Heart left ventricle (tissue), 16 donors: ENCODE measurements at regions not wholly inside any gene's neighbourhood (a gene's known extent, or its start where the extent isn't known, plus 50 kb on each side); places are given as distances from the start of the nearest gene placed in this dataset.

Experiments
- ATAC-seq, 4 donors: fragments of 200-7000 bp; cut with Tn5 transposase; one replicate each; pipeline ENCODE4 v1.9.1; 2020 to 2022; ENCODE audit warnings: moderate library complexity in 4 of 4, mild to moderate bottlenecking in 3 of 4, moderate number of reproducible peaks in 1 of 4
- DNase-seq, 5 donors: peaks; one replicate each; pipeline ENCODE4 v3.0.0-alpha.2; 2020
- H3K27ac ChIP-seq, 12 donors: fragments of 200-600 bp; sonication (generic) in 4 of 12; one replicate each; pipeline versions ENCODE4 v1.5.0 to v1.8.0; 2016 to 2022; ENCODE audit warnings: mild to moderate bottlenecking in 2 of 12
- H3K27me3 ChIP-seq, 9 donors: fragments of 200-600 bp; sonication (generic) in 2 of 9; one replicate each; pipeline versions ENCODE4 v1.5.1 to v1.8.0; 2016 to 2022; ENCODE audit warnings: mild to moderate bottlenecking in 3 of 9
- H3K36me3 ChIP-seq, 9 donors: fragments of 200-600 bp; sonication (generic) in 2 of 9; one replicate each; pipeline versions ENCODE4 v1.5.0 to v1.8.0; 2018 to 2022; ENCODE audit warnings: mild to moderate bottlenecking in 2 of 9
- H3K4me1 ChIP-seq, 12 donors: fragments of 200-600 bp; sonication (generic) in 4 of 12; one replicate each; pipeline versions ENCODE4 v1.5.0 to v1.8.0; 2016 to 2022; ENCODE audit warnings: mild to moderate bottlenecking in 3 of 12
- H3K4me3 ChIP-seq, 12 donors: fragments of 200-600 bp; sonication (generic) in 4 of 12; one replicate each; pipeline versions ENCODE4 v1.5.0 to v1.8.0; 2017 to 2022; ENCODE audit warnings: mild to moderate bottlenecking in 9 of 12, moderate library complexity in 4 of 12
- H3K9me3 ChIP-seq, 12 donors: fragments of 200-600 bp; sonication (generic) in 4 of 12; one replicate each; pipeline versions ENCODE4 v1.5.0 to v1.8.0; 2016 to 2022; ENCODE audit warnings: mild to moderate bottlenecking in 1 of 12
- POLR2A ChIP-seq, 2 donors: fragments of 450-650 bp; IDR thresholded peaks; one replicate each; pipeline ENCODE4 v1.6.1; 2017; ENCODE audit warnings: antibody characterized with exemption in 2 of 2, mild to moderate bottlenecking in 2 of 2, moderate library complexity in 2 of 2
- WGBS, 4 donors: extraction: QIAGEN DNeasy Blood & Tissue Kit in 2 of 4; methylation state at CpG; one replicate each; pipeline versions ENCODE4 v1.1.5 to v1.1.7; 2013 to 2018; 5-methylcytosine and 5-hydroxymethylcytosine counted together
- intact Hi-C, 10 donors: fragments of 100-400 bp; cut with DNase I; formaldehyde crosslinking; loops; one replicate each; pipeline versions ENCODE4 v1.11.1 to v1.14.2; 2022
- TF ChIP-seq, protein P1 (sequence below), 12 donors: fragments of 200-600 bp; sonication (generic) in 4 of 12; IDR thresholded peaks; one replicate each; pipeline versions ENCODE4 v1.5.0 to v1.8.0; 2018 to 2022; ENCODE audit warnings: antibody characterized with exemption in 12 of 12, mild to moderate bottlenecking in 5 of 12
- donor health status: ischemic (EF 13 %, LVEDD 7.1; RV severe dilation, severe dysfunction).
- donor health status: healthy with polysubstance abuse.
- donor health status: DM: no; HTN: yes; CAD: no.
- donor health status: DM: no; HTN: no; CAD: no.
- donor health status: ischemic (EF 25% LVEDD 6.9; RV normal size, moderate dysfunction).
- donor health status: ischemic (EF 25% LVEDD 5.7; RV mildly dilated, moderate dysfunction).
- donor health status: healthy.
- donor health status: DM: yes; HTN: yes; CAD: no.
- donor health status: ischemic (EF 35%, LVEDD 5.7; RV mildly dilated, moderate dysfunction).
- donor health status: nonischemic (EF 11% LVEDD 7.7; RV severe dilation, severe dysfunction).
- donor health status: DM: yes; HTN: yes; CAD: no.
- donor health status: PGD.
- donor health status: ischemic (EF 29% LVEDD 5.4; RV normal size, mild dysfunction).
- donor health status: nonischemic (EF 23%, LVEDD 6.1; RV moderate dilation, normal function).

GRCh38 chr13:112131081-112131712 lies 64.2 kb downstream of the SOX1 start:
- 76 to 82% (median 78%) methylated on average over 25 of the region's 25 CpGs for WGBS, 4 donors
- Histone ChIP-seq H3K27me3 (peaks cover 0 to 58% (median 3%) of the 10 kb centered on the region in 9 donors), H3K36me3 (no peaks in the 10 kb centered on the region), H3K27ac (no peak overlapping the region), H3K4me1 (no peaks in the 10 kb centered on the region), H3K9me3 (no peaks in the 10 kb centered on the region), H3K4me3 (no peak overlapping the region)
- DNase-seq: no peak
- intact Hi-C loops: no loop called here
- TF ChIP-seq, protein P1, sequence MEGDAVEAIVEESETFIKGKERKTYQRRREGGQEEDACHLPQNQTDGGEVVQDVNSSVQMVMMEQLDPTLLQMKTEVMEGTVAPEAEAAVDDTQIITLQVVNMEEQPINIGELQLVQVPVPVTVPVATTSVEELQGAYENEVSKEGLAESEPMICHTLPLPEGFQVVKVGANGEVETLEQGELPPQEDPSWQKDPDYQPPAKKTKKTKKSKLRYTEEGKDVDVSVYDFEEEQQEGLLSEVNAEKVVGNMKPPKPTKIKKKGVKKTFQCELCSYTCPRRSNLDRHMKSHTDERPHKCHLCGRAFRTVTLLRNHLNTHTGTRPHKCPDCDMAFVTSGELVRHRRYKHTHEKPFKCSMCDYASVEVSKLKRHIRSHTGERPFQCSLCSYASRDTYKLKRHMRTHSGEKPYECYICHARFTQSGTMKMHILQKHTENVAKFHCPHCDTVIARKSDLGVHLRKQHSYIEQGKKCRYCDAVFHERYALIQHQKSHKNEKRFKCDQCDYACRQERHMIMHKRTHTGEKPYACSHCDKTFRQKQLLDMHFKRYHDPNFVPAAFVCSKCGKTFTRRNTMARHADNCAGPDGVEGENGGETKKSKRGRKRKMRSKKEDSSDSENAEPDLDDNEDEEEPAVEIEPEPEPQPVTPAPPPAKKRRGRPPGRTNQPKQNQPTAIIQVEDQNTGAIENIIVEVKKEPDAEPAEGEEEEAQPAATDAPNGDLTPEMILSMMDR (IDR thresholded peaks at IDR 0.05): no peak
- no peak for TF ChIP-seq POLR2A (IDR thresholded peaks at IDR 0.05)
- no peak for ATAC-seq

GRCh38 chr13:112131713-112132113 lies 64.8 kb downstream of the SOX1 start:
- H3K27ac ChIP-seq: no peak overlapping the region
- no peak overlapping the region for H3K4me3 ChIP-seq
- no peak for DNase-seq
- 76 to 88% (median 77%) methylated on average over 10 to 11 of the region's 11 CpGs for WGBS, 4 donors
- TF ChIP-seq, protein P1 (IDR thresholded peaks at IDR 0.05): no peak
- no peak for TF ChIP-seq POLR2A (IDR thresholded peaks at IDR 0.05)
- H3K36me3 ChIP-seq: no peaks in the 10 kb centered on the region
- intact Hi-C loops: no loop called here
- no peaks in the 10 kb centered on the region for H3K9me3 ChIP-seq
- ATAC-seq: no peak
- H3K4me1 ChIP-seq: no peaks in the 10 kb centered on the region
- H3K27me3 ChIP-seq: peaks cover 0 to 55% (median 3%) of the 10 kb centered on the region in 9 donors

DNA sequence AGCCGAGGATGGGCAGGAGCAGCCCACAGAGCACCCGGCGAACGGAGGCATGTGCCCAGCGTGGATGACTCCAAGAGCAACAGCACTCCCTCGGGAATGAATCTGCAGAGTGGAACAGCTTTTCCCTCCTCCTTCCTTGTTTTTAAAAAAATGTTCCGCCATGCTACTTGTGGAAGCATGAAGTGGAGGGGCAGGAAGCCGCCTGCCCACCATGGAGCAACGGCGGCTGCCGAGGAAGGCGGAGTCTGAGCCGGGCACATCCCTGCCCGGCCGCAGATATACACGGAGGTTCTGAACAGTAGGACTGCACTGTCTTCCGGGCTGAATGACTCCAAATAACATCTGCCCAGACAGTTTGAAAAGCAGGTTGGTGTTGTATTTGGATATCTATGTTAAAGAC lies 65.2 kb downstream of the SOX1 start:
- ATAC-seq: no peak
- 77 to 85% (median 81%) methylated on average over 17 of the region's 17 CpGs for WGBS, 4 donors
- Histone ChIP-seq H3K4me1 (no peaks in the 10 kb centered on the region), H3K36me3 (no peaks in the 10 kb centered on the region), H3K9me3 (no peaks in the 10 kb centered on the region), H3K27ac (no peak overlapping the region), H3K4me3 (no peak overlapping the region), H3K27me3 (peaks cover 0 to 53% (median 3%) of the 10 kb centered on the region in 9 donors)
- intact Hi-C loops: no loop called here
- TF ChIP-seq POLR2A (IDR thresholded peaks at IDR 0.05): no peak
- TF ChIP-seq, protein P1 (IDR thresholded peaks at IDR 0.05): no peak
- no peak for DNase-seq

DNA sequence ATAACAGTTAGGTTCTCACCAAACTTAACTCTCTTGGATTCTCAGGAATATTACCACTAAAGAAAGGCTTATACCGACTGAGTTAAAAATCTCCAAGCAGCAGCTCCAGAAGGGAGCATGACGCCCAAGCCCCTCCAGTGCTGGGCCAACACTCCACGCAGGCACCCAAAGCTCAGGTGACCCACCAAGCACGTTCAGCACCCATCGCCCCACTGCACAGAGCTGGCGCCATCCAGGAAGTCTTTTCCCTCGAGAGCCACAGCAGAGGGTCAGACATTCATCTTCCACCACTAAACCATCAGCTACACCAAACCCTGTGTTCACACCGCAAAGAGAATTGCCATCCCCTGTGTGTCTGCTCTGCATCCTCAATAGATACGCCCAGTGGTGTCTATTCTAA lies 65.7 kb downstream of the SOX1 start:
- no peak for TF ChIP-seq POLR2A (IDR thresholded peaks at IDR 0.05)
- TF ChIP-seq, protein P1 (IDR thresholded peaks at IDR 0.05): no peak
- H3K4me1 ChIP-seq: no peaks in the 10 kb centered on the region
- intact Hi-C loops: no loop called here
- no peaks in the 10 kb centered on the region for H3K36me3 ChIP-seq
- no peaks in the 10 kb centered on the region for H3K9me3 ChIP-seq
- ATAC-seq (no peak), DNase-seq (no peak)
- peaks cover 0 to 58% (median 6%) of the 10 kb centered on the region in 9 donors for H3K27me3 ChIP-seq
- no peak overlapping the region for H3K4me3 ChIP-seq
- H3K27ac ChIP-seq: no peak overlapping the region
- 76 to 86% (median 84%) methylated on average over 9 of the region's 9 CpGs for WGBS, 4 donors
